Left cardiac atrium (tissue), 4 donors: ENCODE measurements at regions not wholly inside any gene's neighbourhood (a gene's known extent, or its start where the extent isn't known, plus 50 kb on each side); places are given as distances from the start of the nearest gene placed in this dataset.
A peak's percentile ranks its signal among the peaks of the same experiment; 100 is the strongest.

Experiments
- ATAC-seq, 2 donors: fragments of 200-7000 bp; cut with Tn5 transposase; one replicate each; pipeline ENCODE4 v1.9.1; 2020; ENCODE audit warnings: mild to moderate bottlenecking in 2 of 2, moderate library complexity in 2 of 2
- DNase-seq: peaks from one replicate; pipeline ENCODE4 v3.0.0-alpha.2; 2020
- intact Hi-C, 2 donors: fragments of 100-400 bp; cut with DNase I; formaldehyde crosslinking; loops; one replicate each; pipeline versions ENCODE4 v1.14.1 to v1.15.1; 2022 to 2023
- donor health status: DM: no; HTN: yes; CAD: no.
- donor health status: DM: no; HTN: yes; CAD: no; lungs with severe emphysema.
- donor health status: DM: yes; HTN: yes; CAD: no.
- donor health status: Dilated cardiomyopathy.

DNA sequence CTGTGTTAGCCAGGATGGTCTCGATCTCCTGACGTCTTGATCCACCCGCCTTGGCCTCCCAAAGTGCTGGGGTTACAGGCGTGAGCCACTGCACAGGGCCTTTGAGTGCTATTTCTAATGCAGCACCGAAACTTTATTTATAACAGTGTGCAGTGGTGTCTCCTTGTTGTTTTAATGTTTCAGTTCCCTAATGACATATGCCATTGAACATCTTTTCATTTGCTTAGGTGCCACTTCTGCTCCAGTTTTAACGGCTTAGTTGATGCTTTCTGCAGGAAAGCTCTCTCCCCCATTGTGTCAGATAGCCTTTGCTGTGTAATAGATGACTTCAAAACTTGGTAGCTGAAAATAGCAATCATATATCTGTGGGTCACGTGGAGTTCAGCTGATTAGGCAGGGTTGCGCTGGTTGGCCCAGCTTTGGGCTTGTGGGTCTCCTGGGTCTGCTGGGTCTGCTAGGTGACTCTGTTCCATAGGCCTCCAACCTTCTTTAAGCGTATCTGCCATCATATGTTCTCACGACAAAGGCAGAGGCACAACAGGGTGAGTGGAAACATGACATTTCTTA, 76.4 kb upstream of the SHISA3 start:
- ATAC-seq = no peak
- intact Hi-C loops = no loop called here

DNA sequence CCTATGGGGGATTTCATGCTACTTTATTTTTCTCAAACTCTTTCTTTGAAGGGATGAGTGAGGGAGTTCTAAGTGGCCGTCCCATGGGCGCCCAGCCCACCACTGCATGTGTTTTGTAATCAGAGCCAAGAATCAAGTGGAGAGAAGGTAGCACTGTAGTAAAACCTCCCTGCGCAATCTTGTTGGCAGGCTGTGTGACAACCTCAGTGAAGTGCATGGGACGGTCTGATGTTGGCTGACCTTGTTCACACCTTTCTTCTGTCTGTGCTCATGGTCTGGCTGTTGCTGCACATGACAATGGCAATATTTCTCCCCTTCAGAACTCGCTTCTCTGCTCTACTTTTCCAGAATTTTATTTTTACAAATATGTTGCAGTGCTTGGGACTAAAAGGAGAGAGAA, 71.2 kb upstream of the SHISA3 start:
- DNase-seq = no peak
- intact Hi-C loops = no loop called here
- no peak for ATAC-seq

More for the DNA sequence above, 76.4 kb upstream of the SHISA3 start:
- no peak for DNase-seq

DNA sequence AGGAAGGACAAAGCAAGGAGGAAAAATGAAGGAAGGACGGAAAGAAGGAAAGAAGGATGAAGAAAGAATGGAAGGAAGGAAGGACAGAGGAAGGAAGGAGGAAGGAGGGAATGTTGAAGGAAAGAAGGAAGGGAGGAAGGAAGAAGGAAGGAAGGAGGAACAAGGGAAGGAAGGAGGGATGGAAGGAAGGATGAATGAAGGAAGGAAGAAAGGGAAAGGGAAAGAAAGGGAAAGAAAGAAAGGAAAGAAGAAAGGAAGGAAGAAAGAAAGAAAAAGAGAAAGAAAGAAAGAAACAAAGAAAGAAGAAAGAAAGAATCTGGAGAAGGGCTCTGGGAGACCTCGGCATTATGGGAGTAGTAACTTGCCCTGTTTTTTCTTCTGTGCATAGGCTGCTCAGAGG, 70.8 kb upstream of the SHISA3 start:
- intact Hi-C loops = no loop called here
- ATAC-seq = no peak
- no peak for DNase-seq

DNA sequence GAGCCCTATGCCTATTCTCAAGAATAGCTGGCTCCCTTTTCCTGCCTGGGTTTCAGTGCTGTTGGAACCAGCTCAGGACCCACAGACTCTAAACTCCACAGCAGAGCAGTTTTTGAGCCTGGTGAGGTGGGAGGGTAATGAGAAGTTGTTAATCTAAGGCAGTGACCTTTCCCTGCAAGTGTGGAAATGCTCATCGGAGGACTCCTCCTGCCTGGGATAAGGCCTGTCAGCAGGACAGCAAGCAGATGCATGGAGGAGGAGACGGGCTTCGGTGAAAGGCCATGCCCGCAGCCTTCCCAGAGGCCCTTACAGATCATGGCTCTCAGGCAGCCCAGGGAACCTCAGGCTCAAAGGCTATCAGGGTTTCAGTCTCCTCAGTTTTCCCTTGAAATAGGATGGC, 70.0 kb upstream of the SHISA3 start:
- DNase-seq (no peak), ATAC-seq (peak; percentile 23 to 70)
- intact Hi-C loops = no loop called here

DNA sequence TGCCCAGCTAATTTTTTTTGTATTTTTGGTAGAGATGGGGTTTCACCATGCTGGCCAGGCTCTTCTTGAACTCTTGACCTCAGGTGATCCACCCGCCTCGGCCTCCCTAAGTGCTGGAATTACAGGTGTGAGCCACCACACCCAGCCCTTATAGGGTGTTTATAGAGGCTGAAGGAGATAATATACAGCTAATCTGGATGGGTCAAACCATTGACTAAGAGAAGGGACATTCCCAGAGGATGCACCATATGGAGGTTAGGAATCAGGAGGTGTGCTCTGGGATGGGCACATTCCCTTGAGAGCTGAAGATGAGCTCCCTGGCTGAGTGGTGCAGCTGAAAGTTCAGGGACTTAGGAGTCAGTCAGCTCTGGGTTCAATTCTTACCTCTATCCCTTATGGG, 68.3 kb upstream of the SHISA3 start:
- DNase-seq = no peak
- intact Hi-C loops = no loop called here
- ATAC-seq = no peak

DNA sequence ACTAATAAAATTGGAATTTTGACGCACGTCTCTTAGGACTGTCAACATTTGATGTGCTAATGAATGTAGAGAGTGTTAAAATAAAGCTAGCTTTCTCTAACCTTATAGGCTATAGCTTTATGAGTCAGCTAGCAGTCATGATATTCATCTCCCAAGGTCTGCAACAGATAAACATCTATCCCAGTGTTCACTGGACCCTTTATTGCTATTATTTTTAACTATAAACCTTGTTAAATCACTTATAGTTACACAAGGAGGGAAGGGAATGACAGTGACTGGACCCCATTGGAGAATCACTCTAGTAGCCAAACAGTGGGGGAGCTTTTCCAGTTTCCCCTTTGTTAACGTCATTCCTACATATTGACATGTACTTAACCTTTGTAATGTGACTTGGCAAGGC, 67.9 kb upstream of the SHISA3 start:
- DNase-seq (no peak), ATAC-seq (no peak)
- intact Hi-C loops = no loop called here

DNA sequence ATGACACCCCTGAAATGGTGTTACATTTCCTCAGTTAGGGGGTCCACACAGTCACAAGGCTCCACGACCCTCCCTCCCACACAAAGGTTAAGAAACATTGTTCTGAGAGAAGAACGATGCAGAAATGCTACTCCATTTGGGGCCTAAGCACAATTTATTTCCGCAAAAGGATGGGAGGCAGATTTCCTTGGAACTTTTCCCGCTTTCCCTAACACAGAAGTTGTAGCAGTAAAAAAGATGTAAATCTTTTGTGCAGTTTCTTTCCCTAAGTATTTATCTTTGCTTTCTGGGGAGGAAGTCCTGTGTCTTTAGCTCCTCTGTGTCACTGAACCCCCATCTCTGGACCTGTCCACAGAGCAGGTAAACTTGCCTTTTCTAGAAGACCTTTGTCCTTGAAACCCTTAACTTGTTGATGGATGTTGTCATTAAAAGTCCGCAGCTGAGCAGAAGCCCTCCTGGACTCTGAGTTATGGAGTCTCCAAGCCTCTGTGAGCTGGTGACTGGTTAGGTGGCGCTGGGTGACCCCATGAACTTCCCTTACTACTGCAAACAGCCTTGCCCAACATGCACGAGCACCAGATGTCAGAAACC, 67.2 kb upstream of the SHISA3 start:
- intact Hi-C loops = no loop called here
- ATAC-seq = no peak
- no peak for DNase-seq

DNA sequence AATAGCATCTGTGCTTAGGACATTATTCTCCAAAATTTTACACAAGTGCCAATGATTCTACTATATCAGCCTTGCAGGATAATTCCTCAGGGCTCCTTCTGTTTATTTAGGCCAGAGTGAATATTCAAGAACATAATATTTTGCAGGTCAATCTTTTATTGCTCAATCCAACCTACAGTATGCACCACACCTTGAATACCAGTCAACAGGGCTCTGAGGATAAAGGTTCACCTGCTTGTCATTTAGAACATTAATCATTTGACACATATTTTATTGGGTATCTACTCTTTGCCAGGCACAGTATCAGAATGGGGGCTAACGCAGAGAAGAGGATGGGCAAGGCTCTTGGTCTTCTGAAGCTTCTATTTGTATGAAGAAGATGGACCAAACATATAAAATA, 66.2 kb upstream of the SHISA3 start:
- DNase-seq (no peak), ATAC-seq (no peak)
- intact Hi-C loops = no loop called here

DNA sequence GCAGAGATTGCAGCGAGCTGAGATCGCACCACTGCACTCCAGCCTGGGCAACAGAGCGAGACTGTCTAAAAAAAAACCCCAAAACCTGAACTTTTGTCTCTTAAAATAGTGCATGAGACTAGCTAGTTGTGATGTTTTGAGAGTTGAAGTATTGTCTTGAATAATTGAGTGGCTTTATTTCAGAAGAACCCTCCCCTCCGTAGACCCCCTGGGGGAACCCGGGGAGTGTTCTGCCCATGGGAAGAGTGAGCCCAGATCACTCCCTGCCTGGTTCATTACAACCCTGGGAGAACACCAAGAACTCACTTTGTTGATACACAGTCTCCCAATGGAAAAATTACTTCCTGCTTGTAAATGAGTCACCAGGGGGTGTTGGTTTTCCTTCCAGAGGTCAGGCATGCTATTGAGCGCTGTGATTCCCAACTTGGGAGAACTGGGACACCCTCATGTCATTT, 65.3 kb upstream of the SHISA3 start:
- DNase-seq = peak; percentile 28
- peak; percentile 19 to 87 for ATAC-seq
- intact Hi-C loops = no loop called here

DNA sequence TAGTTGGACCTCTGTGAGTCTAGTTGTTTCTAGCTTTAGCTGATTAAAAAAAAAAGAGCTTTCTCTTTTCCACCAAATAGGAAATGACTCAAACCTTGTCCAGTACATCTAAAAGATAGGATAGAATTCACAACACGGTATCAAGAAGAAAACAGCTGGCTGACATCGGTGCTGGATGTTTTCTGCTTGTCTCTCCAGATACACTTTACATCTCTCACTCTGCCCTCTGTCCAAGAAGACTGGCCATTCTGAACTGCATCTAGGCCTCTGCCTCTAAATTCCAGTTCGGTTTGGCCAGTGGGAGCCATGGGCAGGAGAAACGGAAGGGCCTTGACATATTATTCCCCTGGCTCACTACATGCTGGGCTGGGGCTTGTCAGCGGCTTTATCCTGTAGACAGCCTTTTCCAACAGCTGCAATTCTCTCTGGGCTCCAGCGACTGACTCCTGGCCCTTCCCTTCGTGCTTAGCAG, 57.3 kb upstream of the SHISA3 start:
- ATAC-seq (peak; percentile 81 to 95), DNase-seq (peak; percentile 70)
- intact Hi-C loops = no loop called here

DNA sequence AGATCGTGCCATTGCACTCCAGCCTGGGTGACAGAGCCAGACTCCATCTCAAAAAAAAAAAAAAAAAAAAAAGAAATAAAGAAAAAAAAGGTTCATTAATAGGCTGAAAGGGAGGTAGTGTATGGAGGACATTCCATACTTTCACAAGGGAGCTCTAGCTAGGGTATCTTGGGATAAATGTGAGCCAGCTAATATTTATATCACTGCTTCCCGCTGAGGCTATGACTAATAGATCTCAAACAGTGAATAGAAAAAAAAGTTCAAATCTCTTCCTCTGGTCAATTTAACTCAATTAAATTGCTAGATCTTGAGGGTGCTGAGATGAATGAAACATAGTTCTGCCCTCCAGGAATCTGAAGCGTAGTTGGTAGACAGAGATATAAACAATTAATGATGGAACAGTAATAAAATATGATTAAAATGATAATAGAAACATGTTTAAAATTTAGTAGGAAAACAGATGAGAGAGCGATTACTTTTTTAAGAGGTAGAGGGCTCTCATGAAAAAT, 55.7 kb upstream of the SHISA3 start:
- peak in 1 of 2 donors; percentile 27 for ATAC-seq
- no peak for DNase-seq
- intact Hi-C loops = no loop called here

DNA sequence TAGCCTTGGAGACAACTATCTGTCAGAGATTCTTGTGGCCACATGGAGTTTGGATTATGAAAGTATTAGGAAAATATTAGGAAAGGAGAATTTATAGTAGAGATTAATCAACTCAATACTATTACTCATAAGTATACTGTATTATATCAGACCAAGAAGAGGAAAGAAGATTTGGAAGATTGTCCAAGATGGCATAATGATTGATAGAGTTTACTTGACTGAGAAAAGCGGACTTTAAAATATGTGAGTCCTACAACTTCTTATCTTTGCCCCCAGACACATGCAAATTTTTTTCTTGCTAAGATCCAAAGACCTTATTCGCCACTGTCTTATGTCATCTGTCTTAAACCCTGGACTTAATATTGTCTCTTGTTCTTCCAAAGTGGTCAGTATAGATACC, 54.8 kb upstream of the SHISA3 start:
- intact Hi-C loops = no loop called here
- no peak for ATAC-seq
- DNase-seq = no peak

DNA sequence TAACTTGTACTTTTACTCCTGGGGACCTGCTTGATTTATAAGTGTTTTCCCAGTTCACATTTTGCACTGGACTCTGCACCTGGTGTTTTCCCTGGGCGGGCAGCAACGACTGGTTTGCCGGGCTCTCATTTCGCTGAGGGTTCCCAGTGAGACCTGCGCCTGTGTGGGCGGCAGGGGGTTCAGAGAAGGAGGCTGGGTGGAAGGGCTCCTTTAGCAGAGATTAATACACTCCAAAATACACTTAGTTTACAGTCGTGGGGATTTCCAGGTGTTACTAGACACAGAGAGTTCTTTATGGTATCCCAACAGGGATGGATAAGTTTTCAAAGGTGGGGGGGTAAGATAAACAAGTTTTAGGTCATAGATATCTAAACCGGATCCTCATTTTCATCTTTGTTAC, 53.0 kb upstream of the SHISA3 start:
- DNase-seq (no peak), ATAC-seq (no peak)
- intact Hi-C loops = no loop called here

DNA sequence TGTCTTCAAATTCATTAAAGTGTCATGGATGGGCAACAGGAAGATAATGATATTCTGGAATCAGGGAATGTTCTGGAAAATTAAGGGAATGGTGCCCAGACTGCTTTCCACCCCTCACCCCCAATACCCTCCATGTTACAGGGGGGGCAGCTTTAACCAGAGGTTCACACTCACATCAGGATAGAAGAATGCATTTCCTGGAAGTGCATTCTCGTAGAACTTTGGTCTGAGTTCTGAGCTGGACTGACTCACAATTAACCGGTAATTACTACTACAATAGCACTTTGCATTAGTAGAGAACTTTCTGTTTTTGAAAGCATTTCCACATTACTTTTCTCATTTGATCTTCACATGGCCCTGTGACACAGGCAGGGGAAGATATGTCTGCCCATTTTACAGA, 52.5 kb upstream of the SHISA3 start:
- DNase-seq (no peak), ATAC-seq (no peak)
- intact Hi-C loops = no loop called here

DNA sequence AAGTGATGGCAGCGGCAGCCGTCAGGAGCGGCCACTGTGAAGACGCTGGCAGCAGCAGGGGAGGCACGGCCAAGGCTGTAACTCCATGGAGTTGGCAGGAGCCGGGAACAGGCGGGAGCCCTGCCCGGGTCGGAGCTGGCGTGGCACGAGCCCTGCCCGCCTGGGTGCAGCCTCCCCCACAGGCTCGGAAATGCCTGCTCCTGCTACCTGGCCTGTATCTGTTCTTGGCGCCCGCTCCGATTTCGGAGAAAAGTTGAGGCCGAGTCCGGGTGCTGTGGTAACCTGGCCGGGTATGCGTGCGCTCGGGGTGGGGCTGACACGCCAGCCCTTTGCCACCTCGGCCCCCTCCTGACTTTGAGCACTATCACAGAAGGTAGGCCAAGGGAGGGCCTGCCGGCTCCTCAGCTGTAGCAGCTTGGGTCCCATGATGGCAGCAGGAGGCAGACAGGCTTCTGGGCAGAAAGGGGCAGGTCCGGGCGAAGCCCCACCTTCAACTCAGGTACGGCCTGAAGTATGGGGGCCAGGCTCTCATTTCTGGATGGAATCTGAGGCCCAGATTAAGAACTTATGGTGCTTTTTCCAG, 51.2 kb upstream of the SHISA3 start:
- intact Hi-C loops = no loop called here
- DNase-seq = no peak
- ATAC-seq = no peak

DNA sequence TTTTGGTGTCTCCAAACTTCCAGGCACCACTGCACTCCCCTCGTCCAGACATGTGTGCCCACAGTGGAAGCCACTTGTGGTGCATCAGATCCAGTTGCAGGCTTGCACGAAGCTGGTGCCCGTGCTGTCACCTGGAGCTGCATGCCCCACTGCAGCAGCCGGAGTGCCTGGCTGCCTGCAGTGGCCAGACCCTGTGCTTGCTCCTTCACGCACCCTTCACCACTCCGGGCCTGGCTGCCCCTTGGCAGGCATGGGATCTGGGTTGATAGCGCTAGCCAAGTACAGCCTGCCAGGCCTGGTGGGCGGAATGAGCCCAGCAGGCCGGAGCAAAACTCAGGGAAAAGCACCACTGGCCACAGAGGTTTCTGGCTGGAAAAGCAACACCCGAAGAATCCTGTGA, 50.2 kb upstream of the SHISA3 start:
- no peak for DNase-seq

More for the DNA sequence above, 50.2 kb upstream of the SHISA3 start:
- intact Hi-C loops = no loop called here
- ATAC-seq = no peak
